ENCODE measurements at regions not wholly inside any gene's neighbourhood (a gene's known extent, or its start where the extent isn't known, plus 50 kb on each side); places are given as distances from the start of the nearest gene placed in this dataset.

GRCh38 chr9:17930071-17930470, 351.2 kb downstream of the SH3GL2 start:
- no peak for TF ChIP-seq PRRX2 (CRISPR knock-in tag; IDR thresholded peaks at IDR 0.05)
- TF ChIP-seq AFF4 (CRISPR knock-in tag; IDR thresholded peaks at IDR 0.05; ENCODE audit: borderline replicate concordance) = no peak
- TF ChIP-seq ZNF263 (CRISPR knock-in tag; IDR thresholded peaks at IDR 0.05; ENCODE audit: low read depth) = no peak
- TF ChIP-seq RORB (CRISPR knock-in tag; IDR thresholded peaks at IDR 0.05) = no peak
- no peak for TF ChIP-seq ZNF121 (CRISPR knock-in tag; IDR thresholded peaks at IDR 0.05)
- TF ChIP-seq CREB1 (CRISPR knock-in tag; IDR thresholded peaks at IDR 0.05) = no peak
- TF ChIP-seq ATF1 (CRISPR knock-in tag; IDR thresholded peaks at IDR 0.05) = no peak
- no peak for TF ChIP-seq CTCF (IDR thresholded peaks at IDR 0.05)
- TF ChIP-seq, protein P1, sequence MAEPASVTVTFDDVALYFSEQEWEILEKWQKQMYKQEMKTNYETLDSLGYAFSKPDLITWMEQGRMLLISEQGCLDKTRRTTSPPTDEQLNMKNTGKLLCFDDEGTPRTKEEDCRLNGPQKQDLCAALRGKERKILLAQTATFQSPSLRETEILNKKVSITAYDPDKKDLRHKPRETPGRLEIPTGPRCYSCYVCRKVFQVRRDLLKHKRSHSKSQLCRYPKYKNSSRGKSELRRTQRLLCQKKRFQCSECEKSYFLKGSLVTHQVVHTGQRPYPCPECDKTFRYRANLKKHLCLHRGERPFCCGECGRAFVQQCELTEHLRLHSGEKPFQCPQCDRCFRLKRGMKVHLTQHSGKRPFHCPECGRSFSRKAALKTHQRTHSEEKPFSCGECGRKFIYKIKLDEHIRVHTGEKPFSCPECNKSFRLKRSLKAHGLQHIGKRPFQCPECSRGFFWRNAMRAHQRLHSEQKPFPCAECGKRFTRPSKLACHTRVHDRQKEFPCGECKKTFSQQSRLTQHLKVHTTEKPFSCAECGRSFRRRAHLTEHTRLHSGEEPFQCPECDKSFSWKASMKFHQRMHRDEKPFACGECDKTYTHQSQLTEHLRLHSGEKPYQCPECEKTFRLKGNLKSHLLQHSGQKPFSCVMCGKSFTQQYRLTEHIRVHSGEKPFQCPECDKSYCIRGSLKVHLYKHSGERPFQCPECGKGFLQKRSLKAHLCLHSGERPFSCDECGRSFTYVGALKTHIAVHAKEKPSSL (CRISPR knock-in tag; conservative IDR thresholded peaks at IDR 0.05) = no peak
- no peak for TF ChIP-seq NR2C2 (CRISPR knock-in tag; IDR thresholded peaks at IDR 0.05)
- TF ChIP-seq, protein P2, sequence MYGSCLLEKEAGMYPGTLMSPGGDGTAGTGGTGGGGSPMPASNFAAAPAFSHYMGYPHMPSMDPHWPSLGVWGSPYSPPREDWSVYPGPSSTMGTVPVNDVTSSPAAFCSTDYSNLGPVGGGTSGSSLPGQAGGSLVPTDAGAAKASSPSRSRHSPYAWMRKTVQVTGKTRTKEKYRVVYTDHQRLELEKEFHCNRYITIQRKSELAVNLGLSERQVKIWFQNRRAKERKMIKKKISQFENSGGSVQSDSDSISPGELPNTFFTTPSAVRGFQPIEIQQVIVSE (CRISPR knock-in tag; IDR thresholded peaks at IDR 0.05; ENCODE audit: borderline replicate concordance) = no peak
- no peak for TF ChIP-seq FOXJ3 (CRISPR knock-in tag; IDR thresholded peaks at IDR 0.05; ENCODE audit: borderline replicate concordance)
- no peak for TF ChIP-seq EMX1 (CRISPR knock-in tag; IDR thresholded peaks at IDR 0.05)
- TF ChIP-seq FOXK1 (CRISPR knock-in tag; IDR thresholded peaks at IDR 0.05) = no peak
- TF ChIP-seq NFYB (CRISPR knock-in tag; conservative IDR thresholded peaks at IDR 0.05; ENCODE audit: low read depth) = no peak
- TF ChIP-seq ESRRA (CRISPR knock-in tag; IDR thresholded peaks at IDR 0.05; ENCODE audit: borderline replicate concordance) = no peak
- TF ChIP-seq JUN (CRISPR knock-in tag; IDR thresholded peaks at IDR 0.05) = no peak
- Mint-ChIP-seq H3K27me3 (ENCODE audit: low read depth) (no peaks in the 10 kb centered on the region), H3K9me3 (peaks cover 7% of the 10 kb centered on the region), H3K4me3 (no peak overlapping the region), H3K36me3 (no peaks in the 10 kb centered on the region), H3K4me1 (peaks cover 40% of the 10 kb centered on the region), H3K27ac (no peak overlapping the region)
- POLR2A ChIA-PET = no interaction called here
- ATAC-seq (no peak), DNase-seq (ENCODE audit: low spot score) (no peak)
- CTCF ChIA-PET = interaction anchor here (1.1 to 1.7 kb wide), 2 partner anchors 119 to 283 kb away, joined by 3 to 7 read pairs; no protein-coding TSS in a partner anchor

DNA sequence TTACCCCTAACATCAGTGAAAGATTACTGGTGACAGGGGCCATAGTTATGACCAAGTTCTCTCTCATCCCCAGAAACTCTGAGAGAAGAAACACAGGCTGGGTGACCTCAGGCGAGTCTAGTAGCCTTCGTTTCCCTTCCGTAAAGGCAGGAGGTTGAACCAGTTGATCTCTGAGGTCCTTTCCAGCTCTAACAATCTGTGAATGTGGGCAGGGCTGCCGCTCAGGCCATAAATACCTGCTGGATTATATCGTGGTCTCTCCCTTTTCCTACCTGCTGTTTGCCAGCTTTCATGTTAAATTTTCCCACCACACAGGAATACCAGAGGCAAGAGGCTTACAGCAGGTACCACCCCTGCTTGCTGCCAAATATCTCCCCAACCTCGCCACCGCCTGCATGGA, 357.5 kb downstream of the SH3GL2 start:
- no peaks in the 10 kb centered on the region for H3K27me3 Mint-ChIP-seq (ENCODE audit: low read depth)
- H3K27ac Mint-ChIP-seq = no peak overlapping the region
- POLR2A ChIA-PET = no interaction called here
- H3K4me3 Mint-ChIP-seq = no peak overlapping the region
- no peak for DNase-seq (ENCODE audit: low spot score)
- H3K9me3 Mint-ChIP-seq = no peaks in the 10 kb centered on the region
- H3K4me1 Mint-ChIP-seq = peaks cover 13% of the 10 kb centered on the region
- no peaks in the 10 kb centered on the region for H3K36me3 Mint-ChIP-seq
- CTCF ChIA-PET = no interaction called here
- ATAC-seq = no peak
- TF ChIP-seq CREM (CRISPR knock-in tag; IDR thresholded peaks at IDR 0.05) = no peak
- TF ChIP-seq ZNF121 (CRISPR knock-in tag; IDR thresholded peaks at IDR 0.05) = no peak
- TF ChIP-seq, protein P1 (CRISPR knock-in tag; conservative IDR thresholded peaks at IDR 0.05) = no peak
- TF ChIP-seq TEAD1 (CRISPR knock-in tag; IDR thresholded peaks at IDR 0.05) = no peak
- TF ChIP-seq ZBTB21 (CRISPR knock-in tag; IDR thresholded peaks at IDR 0.05; ENCODE audit: borderline replicate concordance) = no peak
- TF ChIP-seq, protein P3, sequence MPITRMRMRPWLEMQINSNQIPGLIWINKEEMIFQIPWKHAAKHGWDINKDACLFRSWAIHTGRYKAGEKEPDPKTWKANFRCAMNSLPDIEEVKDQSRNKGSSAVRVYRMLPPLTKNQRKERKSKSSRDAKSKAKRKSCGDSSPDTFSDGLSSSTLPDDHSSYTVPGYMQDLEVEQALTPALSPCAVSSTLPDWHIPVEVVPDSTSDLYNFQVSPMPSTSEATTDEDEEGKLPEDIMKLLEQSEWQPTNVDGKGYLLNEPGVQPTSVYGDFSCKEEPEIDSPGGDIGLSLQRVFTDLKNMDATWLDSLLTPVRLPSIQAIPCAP (CRISPR knock-in tag; IDR thresholded peaks at IDR 0.05) = no peak
- no peak for TF ChIP-seq ZNF671 (CRISPR knock-in tag; IDR thresholded peaks at IDR 0.05)

Measured in WTC11 (cell line).